ENCODE measurements at regions not wholly inside any gene's neighbourhood (a gene's known extent, or its start where the extent isn't known, plus 50 kb on each side); places are given as distances from the start of the nearest gene placed in this dataset.
"Not testable (repeated sequence)": the region's sequence is repeated elsewhere in the genome, so short reads cannot be mapped to it uniquely, and the experiment has no call there.

- no peak for DNase-seq
Measured at GRCh38 chr17:83159204-83160049, 80.0 kb downstream of the METRNL start.

- DNase-seq, result no peak
Measured at GRCh38 chr17:83160443-83161297, 81.3 kb downstream of the METRNL start.

GRCh38 chr17:83161298-83162034 lies 82.1 kb downstream of the METRNL start:
- no peak for DNase-seq

- DNase-seq, result no peak
Measured at GRCh38 chr17:83162035-83162745, 82.8 kb downstream of the METRNL start.

- no peak for DNase-seq
Measured at GRCh38 chr17:83164490-83164889, 85.1 kb downstream of the METRNL start.

GRCh38 chr17:83170571-83171260 lies 91.3 kb downstream of the METRNL start:
- no peak for DNase-seq

GRCh38 chr17:83171661-83172060 lies 92.3 kb downstream of the METRNL start:
- no peak for DNase-seq

- not testable (repeated sequence) for DNase-seq
Measured at GRCh38 chr17:83172099-83172498, 92.7 kb downstream of the METRNL start.

GRCh38 chr17:83172646-83173045 lies 93.2 kb downstream of the METRNL start:
- DNase-seq, result not testable (repeated sequence)

GRCh38 chr17:83173180-83173913 lies 93.9 kb downstream of the METRNL start:
- not testable (repeated sequence) for DNase-seq

GRCh38 chr17:83173914-83174361 lies 94.5 kb downstream of the METRNL start:
- DNase-seq, result no peak

GRCh38 chr17:83174362-83175118 lies 95.1 kb downstream of the METRNL start:
- DNase-seq, result no peak

- no peak for DNase-seq
Measured at GRCh38 chr17:83175119-83175821, 95.9 kb downstream of the METRNL start.

- DNase-seq, result no peak
Measured at GRCh38 chr17:83175822-83176622, 96.6 kb downstream of the METRNL start.

- DNase-seq, result no peak
Measured at GRCh38 chr17:83176623-83177583, 97.5 kb downstream of the METRNL start.

- no peak for DNase-seq
Measured at GRCh38 chr17:83177611-83178532, 98.5 kb downstream of the METRNL start.
